ENCODE measurements at regions not wholly inside any gene's neighbourhood (a gene's known extent, or its start where the extent isn't known, plus 50 kb on each side); places are given as distances from the start of the nearest gene placed in this dataset.

DNA sequence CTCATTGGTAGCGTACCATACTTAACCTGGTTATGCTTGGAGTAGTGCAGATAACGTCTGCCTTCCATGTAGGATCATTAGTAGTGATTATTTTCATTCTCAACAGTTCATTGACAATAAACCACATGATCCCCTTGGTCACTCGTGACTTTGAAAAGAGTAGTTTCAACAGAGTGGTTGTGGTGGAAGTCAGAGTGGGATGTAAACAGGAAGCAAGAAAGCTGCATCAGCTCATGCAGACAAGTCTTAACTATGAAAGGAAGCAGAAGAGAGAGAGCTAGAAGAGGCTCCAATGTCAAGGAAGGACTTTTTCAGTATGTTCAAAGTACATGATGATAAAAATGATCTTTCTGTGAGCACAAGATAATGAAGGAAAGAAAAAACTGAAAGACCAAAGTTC is 287.4 kb downstream of the MBD2 start:
- no peak for DNase-seq (ENCODE audit: extremely low read depth, low read depth)

DNA sequence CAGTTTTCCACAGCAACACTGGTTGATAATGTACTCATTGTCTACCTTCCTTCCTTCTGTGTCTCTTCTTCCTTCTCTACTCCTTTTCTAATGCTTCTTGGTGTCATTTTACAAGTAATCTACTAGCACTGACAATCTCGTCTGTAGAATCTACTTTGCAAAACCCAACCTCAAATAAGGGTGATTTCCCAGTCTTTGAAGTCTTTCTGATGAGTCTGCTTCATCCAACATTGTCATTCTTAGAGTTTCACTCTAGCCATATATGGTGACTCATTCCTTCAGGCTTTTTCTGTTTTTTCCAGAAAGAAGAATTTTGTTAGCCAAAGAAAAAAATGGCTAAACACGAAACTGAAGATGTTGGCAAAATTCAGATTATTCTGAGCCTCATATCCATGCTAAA is 288.7 kb downstream of the MBD2 start:
- no peak for DNase-seq (ENCODE audit: extremely low read depth, low read depth)

DNA sequence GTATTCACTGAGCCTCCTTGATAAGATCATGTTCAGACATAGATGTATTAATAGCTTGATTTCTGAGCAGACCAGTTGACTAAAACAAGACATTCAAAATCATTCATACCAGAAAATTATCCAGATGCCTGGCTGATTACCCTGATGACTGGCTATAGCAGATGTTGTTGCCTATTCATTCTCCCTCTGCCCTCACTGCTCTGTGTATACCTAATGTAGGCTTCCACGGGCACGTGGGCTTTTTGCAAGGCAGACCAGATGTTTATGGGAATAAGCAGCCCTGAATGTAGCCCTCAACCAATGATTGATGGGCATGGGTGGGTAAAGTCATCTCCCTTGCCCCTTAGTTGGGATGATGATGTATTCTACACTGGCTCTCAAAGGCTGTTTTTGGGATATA is 289.1 kb downstream of the MBD2 start:
- DNase-seq (ENCODE audit: extremely low read depth, low read depth) = no peak

DNA sequence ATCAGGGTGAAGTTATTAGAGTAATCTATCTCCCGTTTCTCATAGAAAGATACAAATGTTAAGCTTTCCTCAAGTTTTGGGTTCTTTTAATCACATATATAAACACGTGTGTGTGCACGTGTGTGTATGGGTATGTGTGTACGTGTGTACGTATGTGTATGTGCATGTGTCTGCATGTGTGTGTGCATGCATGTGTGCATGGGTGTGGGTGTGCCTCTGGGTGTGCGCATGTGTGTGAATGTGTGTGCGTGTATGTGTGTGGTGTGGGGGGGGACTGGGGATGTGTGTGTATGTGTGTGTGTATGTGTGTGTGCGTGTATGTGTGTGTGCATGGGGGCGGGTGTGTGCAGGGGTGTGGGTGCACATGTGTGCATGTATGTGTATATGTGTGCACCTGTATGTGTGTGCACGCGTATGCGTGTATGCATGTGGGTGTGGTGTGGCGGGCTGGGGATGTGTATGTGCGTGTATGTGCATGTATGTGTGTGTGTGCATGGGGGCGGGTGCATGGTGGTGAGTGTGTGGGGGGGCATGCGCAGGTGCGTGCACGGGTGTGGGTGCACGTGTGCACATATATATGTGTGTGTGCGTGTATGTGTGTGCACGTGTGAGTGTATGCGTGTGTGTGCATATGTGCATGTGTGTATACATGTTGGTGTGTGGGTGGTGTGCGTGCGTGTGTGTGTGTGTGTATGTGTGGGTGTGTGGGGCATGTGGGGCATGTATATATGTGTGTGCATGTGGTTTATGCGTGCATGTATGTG is 304.0 kb downstream of the MBD2 start:
- DNase-seq (ENCODE audit: extremely low read depth, low read depth) = no peak

DNA sequence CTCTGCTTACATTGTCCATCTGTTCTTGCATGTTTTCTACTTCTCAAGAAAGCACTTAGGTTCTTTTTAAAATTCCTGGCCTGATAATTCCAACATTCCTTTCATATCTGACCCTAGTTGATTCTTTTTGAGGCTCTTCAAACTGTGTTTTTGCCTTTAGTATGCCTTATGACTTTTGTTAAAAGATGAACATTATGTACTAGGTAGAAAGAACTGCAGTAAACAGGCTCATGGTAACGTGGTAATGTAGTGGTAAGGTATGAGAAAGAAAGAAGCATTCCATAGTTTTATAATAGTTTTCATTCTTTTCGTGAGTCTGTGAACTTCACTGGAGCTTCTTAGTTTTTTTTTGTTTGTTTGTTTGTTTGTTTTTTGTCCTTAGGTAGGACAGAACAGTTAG is 306.4 kb downstream of the MBD2 start:
- DNase-seq (ENCODE audit: extremely low read depth, low read depth) = no peak

DNA sequence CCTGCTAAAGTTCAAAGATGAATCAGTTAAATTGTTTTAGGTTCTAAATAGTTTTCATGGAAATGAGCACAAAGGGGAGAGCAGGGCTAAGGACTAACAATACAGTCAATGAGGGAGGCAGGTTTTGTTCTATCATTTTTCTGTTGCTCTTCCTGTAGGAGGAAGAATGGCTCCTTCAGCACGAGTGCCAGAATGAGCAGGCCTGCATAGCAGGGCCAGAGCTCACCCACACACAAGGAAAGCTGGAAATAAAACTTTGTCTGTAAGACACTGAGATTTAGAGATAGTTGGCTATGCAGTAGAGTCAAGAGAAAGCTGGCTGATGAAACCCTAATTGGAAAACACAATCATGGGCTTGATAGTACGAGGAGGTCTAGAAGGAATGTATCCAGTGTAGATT is 313.3 kb downstream of the MBD2 start:
- DNase-seq (ENCODE audit: extremely low read depth, low read depth) = no peak

DNA sequence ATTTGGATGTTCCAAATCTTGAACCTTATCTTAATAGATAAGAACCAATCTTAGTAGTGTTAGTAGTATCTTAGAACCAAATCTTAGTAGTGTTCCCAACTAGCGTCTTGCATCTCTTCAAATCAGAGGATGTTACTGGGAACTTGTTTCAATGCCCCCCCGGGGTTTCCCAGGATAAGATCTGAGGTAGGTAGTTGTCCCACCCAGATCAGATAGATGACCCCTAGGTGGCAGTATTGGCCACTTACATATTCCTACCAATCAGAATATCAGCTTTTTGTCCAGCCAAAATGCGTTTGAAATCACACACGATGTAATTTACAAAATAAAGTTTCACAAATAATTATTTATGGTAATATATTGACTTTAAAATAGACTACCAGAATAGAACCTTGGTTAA is 314.8 kb downstream of the MBD2 start:
- peak; percentile 6 for DNase-seq (ENCODE audit: extremely low read depth, low read depth)

DNA sequence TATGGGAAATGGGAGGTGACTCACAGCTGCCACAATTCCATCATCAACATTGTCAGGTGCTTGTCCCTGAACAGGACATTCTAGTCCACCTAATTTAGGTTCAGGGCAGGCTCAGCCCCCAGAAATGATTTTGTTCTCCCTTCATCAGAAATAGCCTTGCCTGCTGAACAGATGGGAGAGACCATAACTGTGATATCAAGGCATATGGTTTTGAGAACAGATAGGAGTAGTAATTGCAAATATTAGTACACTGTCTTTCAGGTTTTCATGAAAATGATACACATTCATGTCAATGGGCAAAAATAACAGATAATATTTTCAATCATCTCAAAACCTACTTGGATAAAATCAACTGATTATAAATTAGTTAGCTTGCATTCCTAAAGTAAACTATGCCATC is 316.5 kb downstream of the MBD2 start:
- no peak for DNase-seq (ENCODE audit: extremely low read depth, low read depth)

DNA sequence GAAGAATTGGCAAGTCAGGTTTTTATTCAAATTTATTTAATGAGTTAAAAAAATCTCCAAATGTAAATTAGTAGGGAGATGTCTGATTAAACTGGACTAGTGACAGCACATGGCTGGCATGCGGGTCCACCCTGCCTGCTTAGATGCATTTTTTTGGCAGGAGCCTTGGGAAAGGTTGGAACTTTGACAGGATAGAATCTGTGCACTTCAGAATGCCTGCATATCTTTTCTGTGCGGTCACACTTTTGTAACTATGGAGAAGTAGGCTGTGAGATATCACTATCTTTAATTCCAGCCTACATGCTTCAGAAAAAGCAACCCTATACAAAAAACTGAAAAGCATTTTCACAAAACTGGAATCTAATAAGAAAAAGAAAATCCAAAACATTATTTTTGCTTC is 317.8 kb downstream of the MBD2 start:
- DNase-seq (ENCODE audit: extremely low read depth, low read depth) = no peak

DNA sequence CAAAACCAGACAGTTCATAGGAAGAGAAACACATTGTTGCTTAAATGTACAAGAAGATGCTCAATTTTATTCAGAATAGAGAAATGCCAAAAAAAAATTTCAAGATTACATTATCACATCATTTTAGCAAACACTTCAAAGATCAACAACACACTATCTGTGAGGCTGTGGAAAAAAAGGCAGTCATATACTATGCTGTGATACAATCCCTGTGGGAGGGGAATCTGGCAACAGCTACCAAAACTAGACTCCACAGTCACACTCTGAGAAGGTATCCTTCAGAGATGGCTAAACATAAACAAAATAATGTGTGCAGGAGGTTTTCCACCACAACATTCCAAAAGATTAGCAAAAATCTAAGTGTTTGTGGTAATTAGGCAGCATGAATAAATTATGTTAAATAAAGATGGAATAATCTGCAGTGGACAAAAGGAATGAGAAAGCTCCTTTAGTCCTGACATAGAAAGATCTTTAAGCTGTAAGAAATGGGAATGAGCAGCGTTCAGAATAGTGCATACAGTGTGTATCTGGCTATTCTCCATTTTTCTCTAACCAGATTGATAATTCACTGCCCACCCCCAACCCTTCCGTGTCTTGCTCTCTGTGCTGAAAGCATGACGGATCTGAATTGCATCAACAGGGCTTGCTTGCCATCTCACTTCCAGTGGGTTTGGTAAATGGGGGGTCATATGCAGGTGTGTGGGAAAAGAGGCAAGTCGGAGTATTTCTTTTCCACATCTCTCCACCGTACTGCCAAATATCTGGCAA is 329.6 kb downstream of the MBD2 start:
- DNase-seq (ENCODE audit: extremely low read depth, low read depth) = no peak

DNA sequence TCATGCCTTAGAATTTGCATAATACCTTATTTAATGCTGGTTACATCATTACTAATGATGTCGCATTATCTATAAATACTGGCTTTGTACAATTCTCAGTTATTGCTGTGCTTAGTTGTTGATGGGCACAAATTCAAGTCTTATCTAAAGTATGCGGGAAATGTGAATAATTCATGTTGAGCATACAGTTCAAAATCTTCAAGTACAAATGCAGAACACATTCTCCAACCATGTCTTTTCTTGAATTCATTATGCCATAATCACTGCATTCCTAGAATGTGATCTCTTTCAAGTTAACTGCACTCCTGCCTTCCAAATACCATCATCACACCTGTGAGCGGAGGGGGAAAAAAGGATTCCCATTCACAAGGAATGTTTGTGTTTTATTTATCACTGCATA is 337.0 kb downstream of the MBD2 start:
- DNase-seq (ENCODE audit: extremely low read depth, low read depth) = no peak

DNA sequence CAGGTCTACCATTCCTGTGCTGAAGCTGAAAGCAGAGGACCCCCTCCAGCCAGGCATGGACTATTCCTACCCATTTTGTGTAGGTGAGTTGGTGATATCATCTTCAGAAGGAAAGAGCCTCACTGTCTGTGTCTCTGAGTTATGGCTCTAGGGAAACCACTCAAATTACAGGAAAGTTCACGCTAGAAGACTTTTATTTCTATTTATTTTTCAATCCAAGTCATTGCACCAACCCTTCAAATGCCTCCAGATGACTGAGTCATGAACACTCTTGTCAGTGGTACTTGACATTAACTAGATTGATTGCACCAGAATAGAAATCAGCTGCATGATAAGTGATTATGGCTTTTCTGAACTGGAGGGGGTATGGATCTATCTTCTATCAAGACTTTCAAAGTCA is 338.4 kb downstream of the MBD2 start:
- DNase-seq (ENCODE audit: extremely low read depth, low read depth) = no peak

DNA sequence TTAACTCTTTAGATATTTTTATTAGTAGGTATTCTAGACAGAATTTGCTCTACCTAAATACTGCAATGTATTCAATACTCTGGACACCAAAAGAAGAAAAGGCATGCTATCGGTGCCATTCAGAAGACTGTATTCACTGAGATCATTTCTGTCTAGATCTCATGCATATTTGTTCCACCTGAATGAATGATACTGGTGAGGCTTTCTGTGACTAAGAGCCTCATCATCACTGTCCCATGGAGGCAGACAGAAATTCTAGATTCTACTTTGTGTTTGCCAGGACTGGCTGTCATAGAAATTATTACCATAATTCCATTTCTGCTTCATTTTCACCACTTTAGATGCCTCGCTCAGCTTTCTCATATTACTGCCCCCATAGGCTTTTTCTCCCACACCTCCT is 340.7 kb downstream of the MBD2 start:
- DNase-seq (ENCODE audit: extremely low read depth, low read depth) = no peak

DNA sequence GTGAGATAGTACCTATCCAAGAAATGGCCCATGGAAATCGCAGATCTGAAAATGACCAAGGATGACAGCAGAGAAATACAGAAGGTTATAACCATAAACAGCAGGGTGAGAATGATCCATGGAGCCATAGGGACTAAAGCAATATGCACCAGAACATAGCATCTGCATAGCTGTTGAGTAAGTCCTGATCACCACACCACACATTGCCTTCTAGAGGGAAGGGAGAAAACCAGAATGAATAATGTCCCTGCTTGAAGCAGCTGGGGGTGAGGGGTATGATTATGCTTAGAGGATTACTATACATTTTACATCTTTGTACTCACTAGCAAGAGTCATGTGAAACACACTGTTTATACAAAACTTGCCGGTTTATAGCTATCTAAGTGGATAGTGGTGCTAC is 350.4 kb downstream of the MBD2 start:
- DNase-seq (ENCODE audit: extremely low read depth, low read depth) = no peak

DNA sequence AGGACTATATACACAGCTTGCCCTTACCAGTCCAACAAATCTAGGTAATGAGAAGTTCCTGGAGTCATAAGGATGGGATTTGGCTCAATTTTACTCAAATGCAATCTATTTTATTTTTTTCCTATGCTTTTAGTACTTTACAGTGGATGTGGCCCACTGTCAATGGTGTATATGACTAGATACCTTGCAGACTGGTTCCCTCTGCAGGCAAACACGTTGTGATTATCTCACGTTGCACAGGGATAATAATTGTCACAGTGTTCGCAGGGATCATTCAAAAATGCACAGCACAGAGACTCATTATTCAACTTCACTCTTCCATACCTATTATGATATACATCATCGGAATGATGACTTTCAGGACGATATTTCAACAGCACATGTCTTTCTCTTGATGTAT is 359.7 kb downstream of the MBD2 start:
- DNase-seq (ENCODE audit: extremely low read depth, low read depth) = no peak

DNA sequence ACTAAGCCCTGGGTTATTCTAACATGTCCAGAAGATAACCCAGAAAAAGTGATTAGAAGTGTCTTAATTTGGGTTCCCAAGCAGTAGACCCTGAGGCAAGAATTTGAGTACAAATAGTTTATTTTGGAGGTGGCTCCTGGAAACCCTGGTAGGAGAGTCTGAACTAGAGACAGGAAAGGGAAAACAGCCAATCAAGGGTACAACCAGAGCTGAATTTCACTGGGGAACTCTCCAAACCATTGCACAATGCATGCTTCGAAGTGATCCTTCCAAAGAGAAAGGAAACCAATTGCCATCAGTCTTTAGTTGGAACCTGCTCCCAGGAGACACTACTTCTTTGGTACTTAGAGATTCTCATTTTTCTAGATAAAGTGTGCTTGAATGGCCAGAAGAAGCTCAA is 361.5 kb downstream of the MBD2 start:
- DNase-seq (ENCODE audit: extremely low read depth, low read depth) = no peak

DNA sequence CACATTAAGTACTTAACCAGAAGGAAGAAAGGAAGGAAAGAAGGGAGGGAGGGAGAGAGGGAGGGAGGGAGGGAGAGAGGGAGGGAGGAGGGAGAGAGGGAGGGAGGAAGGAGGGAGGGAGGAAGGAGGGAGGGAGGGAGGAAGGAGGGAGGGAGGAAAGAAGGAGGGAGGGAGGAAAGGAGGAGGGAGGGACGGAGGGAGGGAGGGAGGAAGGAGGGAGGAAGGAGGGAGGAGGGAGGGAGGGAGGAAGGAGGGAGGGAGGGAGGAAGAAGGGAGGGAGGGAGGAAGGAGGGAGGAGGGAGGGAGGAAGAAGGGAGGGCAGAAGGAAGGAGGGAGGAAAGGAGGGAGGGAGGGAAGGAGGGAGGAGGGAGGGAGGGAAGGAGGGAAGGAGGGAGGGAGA is 363.3 kb downstream of the MBD2 start:
- DNase-seq (ENCODE audit: extremely low read depth, low read depth) = no peak

DNA sequence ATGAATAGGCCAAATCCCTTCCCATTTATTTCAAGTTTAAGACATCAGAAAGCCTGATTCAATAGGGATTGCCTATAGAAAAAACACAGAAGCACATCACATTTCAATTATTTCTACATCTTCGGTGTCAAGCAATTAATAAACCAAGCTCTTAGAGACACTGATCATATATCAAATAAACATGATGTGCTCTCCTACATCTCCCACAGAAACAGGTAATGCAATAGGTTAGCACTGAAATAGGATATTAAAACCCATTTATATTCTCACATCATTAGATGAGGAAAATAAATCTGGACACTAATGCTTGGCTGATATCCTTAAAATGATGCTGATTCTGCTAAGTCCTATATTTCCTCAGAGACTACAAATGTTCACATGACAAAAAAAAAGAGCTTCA is 364.7 kb downstream of the MBD2 start:
- no peak for DNase-seq (ENCODE audit: extremely low read depth, low read depth)

DNA sequence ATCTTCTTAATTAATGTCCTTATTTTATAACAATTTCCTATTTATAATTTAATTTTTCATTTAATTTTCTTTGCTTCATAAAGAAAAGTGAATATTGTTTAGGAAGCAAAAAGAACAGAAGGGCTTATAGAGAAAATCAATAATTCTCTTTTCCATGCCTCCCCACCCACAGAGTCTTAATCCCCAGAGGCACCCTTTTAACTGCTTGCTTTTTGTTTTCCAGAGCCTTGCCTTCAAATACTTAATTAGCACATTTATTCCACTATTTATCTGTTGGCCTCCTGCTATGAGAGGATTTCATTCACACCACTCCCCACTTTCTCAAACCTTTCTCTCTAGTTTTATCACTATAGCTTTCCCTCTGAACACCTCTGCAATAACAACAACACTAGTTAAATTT is 373.6 kb downstream of the MBD2 start:
- DNase-seq (ENCODE audit: extremely low read depth, low read depth) = no peak

DNA sequence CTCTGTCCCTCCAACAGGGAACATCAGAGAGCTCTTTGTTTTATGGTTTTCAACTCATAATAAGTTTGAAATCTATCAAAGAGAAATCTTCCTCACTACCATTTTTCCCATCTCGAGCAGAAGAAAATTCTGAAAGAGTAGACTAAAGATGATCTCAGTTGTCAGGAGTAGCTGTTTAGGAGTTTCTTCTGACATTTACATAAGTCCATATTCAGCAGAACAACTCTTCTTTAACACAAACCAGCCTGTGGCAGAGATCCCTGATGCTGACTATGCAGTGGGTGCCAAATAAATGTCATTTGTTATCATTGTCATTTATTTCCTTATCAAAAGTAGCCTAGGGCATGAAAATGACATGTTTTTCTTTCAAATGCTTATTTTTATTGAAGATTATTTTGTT is 380.7 kb downstream of the MBD2 start:
- DNase-seq (ENCODE audit: extremely low read depth, low read depth) = no peak

DNA sequence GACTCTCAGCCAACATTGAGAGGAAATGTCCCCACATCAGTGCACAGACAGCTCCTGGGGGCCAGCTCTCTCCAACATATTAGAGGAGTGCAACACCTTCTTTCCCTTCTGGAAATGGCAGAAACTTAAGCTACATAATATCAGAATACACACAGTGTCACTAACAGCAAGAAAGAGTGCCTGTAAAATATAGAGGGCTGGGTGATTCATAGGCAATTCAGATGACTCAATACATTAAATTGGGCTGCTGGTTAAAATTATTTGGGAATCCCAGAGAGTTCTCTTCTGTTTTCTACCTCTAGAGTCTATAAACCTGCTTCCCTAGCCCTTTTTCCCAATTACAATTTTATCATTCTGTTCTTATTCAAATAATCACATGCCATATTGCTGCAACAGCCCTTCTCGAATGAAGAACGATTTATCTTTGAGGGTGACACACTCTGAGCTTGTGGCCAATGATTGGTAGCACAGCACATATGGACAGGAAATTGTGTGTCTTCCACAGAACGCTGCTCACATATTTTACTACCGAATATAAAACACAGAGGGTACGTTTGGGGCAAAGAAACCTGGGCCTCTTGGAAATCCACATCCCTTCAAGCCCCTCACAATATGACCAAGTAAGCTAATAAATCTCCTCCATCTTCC is 381.2 kb downstream of the MBD2 start:
- DNase-seq (ENCODE audit: extremely low read depth, low read depth) = no peak

DNA sequence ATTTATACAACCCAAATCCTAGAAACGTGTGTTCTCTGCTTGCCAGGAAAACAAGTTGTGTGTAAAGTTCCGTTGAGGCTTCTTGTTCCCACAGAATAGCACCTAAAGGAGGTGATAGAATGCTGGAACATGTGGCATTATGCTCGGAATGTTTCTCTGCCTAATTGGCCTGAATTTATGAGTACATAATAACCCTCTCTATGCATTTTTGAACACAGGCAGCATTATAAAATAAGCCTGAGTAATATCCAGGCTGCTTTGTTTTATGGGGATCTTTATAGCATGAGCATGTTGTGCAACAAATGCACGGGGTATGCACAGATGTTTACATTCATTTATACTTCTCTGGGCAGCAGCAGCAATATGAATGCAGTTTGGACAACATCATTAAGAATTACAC is 385.7 kb downstream of the MBD2 start:
- no peak for DNase-seq (ENCODE audit: extremely low read depth, low read depth)

Data from NCI-H460 (cell line).